Mammary epithelial cell (primary cell): ENCODE measurements at regions not wholly inside any gene's neighbourhood (a gene's known extent, or its start where the extent isn't known, plus 50 kb on each side); places are given as distances from the start of the nearest gene placed in this dataset.

ENCODE experiments used
- CTCF ChIP-seq, 2 donors: IDR thresholded peaks in 1 of 2; conservative IDR thresholded peaks in 1 of 2; 2 replicates each; pipeline ENCODE4 v1.5.1; 2011 to 2012; ENCODE audit warnings: inconsistent platforms in 2 of 2, low read length in 2 of 2, mild to moderate bottlenecking in 2 of 2, control low read depth in 1 of 2, low read depth in 1 of 2; ENCODE audit not compliant: insufficient read depth in 1 of 2; ENCODE audit errors: extremely low read depth in 1 of 2
- EZH2 ChIP-seq: IDR thresholded peaks from 2 replicates; pipeline ENCODE4 v1.6.1; 2012; ENCODE audit warnings: low read length, inconsistent platforms, borderline replicate concordance

- peak; percentile 51 to 57 for TF ChIP-seq CTCF (conservative IDR thresholded peaks at IDR 0.05 in 1 of 2, IDR thresholded peaks at IDR 0.05 in 1 of 2; ENCODE audit: extremely low read depth in 1 of 2, insufficient read depth in 1 of 2, low read depth in 1 of 2, low read length in 2 of 2)
- TF ChIP-seq EZH2, result no peak
These were observed 137.7 kb downstream of the SPTSSA start for GRCh38 chr14:34324363-34324795.
